ENCODE measurements at regions not wholly inside any gene's neighbourhood (a gene's known extent, or its start where the extent isn't known, plus 50 kb on each side); places are given as distances from the start of the nearest gene placed in this dataset.

GRCh38 chr5:6235726-6236125, 142.6 kb downstream of the MED10 start:
- Histone ChIP-seq H4K20me1 (ENCODE audit: control insufficient read depth, extremely low read depth, insufficient read depth, low read length) (no peaks in the 10 kb centered on the region), H3K27me3 (ENCODE audit: control insufficient read depth, extremely low read depth, insufficient read depth, low read length) (no peaks in the 10 kb centered on the region), H3K4me1 (ENCODE audit: control insufficient read depth, extremely low read depth, insufficient read depth, low read length) (peaks cover 6% of the 10 kb centered on the region), H2AFZ (ENCODE audit: control insufficient read depth, low read length) (no peak overlapping the region), H3K4me3 (ENCODE audit: control insufficient read depth in 2 of 3, extremely low read depth in 1 of 3, insufficient read depth in 2 of 3, low read depth in 1 of 3, low read length in 3 of 3) (no peak overlapping the region), H3K27ac (ENCODE audit: control insufficient read depth, insufficient read depth, low read length) (no peak overlapping the region), H3K9me1 (ENCODE audit: control insufficient read depth, extremely low read depth, insufficient read depth, low read length) (no peaks in the 10 kb centered on the region), H3K9ac (ENCODE audit: control insufficient read depth, extremely low read depth, insufficient read depth, low read length) (no peak overlapping the region), H3K79me2 (ENCODE audit: control insufficient read depth, insufficient read depth, low read length) (no peaks in the 10 kb centered on the region), H3K9me3 (ENCODE audit: control insufficient read depth, low read depth, low read length) (no peaks in the 10 kb centered on the region), H3K36me3 (ENCODE audit: control insufficient read depth in 2 of 2, extremely low read depth in 1 of 2, insufficient read depth in 2 of 2, low read length in 2 of 2) (no peaks in the 10 kb centered on the region), H3K4me2 (ENCODE audit: control insufficient read depth, extremely low read depth, insufficient read depth, low read depth, low read length) (no peak overlapping the region)
- FAIRE-seq (no peak), DNase-seq (ENCODE audit: low read depth, low spot score) (no peak)
- no peak for TF ChIP-seq EZH2 (IDR thresholded peaks at IDR 0.05; ENCODE audit: low read length)
- TF ChIP-seq CTCF (optimal IDR thresholded peaks at IDR 0.05 in 1 of 3, IDR thresholded peaks at IDR 0.05 in 1 of 3, conservative IDR thresholded peaks at IDR 0.05 in 1 of 3; ENCODE audit: extremely low read depth in 1 of 3, insufficient read depth in 2 of 3, low read length in 3 of 3): no peak
- dilution Hi-C loops (cut with MboI; ENCODE audit: extremely low pct_ligation_motif_present, low sequenced_read_pairs): no loop called here

- Histone ChIP-seq H3K27me3 (ENCODE audit: control insufficient read depth, extremely low read depth, insufficient read depth, low read length) (no peaks in the 10 kb centered on the region), H3K4me3 (ENCODE audit: control insufficient read depth in 2 of 3, extremely low read depth in 1 of 3, insufficient read depth in 2 of 3, low read depth in 1 of 3, low read length in 3 of 3) (no peak overlapping the region), H3K27ac (ENCODE audit: control insufficient read depth, insufficient read depth, low read length) (no peak overlapping the region), H3K79me2 (ENCODE audit: control insufficient read depth, insufficient read depth, low read length) (no peaks in the 10 kb centered on the region), H3K4me2 (ENCODE audit: control insufficient read depth, extremely low read depth, insufficient read depth, low read depth, low read length) (no peak overlapping the region), H2AFZ (ENCODE audit: control insufficient read depth, low read length) (no peak overlapping the region), H3K4me1 (ENCODE audit: control insufficient read depth, extremely low read depth, insufficient read depth, low read length) (no peaks in the 10 kb centered on the region), H3K36me3 (ENCODE audit: control insufficient read depth in 2 of 2, extremely low read depth in 1 of 2, insufficient read depth in 2 of 2, low read length in 2 of 2) (no peaks in the 10 kb centered on the region), H3K9me3 (ENCODE audit: control insufficient read depth, low read depth, low read length) (no peaks in the 10 kb centered on the region), H4K20me1 (ENCODE audit: control insufficient read depth, extremely low read depth, insufficient read depth, low read length) (no peaks in the 10 kb centered on the region), H3K9ac (ENCODE audit: control insufficient read depth, extremely low read depth, insufficient read depth, low read length) (no peak overlapping the region), H3K9me1 (ENCODE audit: control insufficient read depth, extremely low read depth, insufficient read depth, low read length) (no peaks in the 10 kb centered on the region)
- FAIRE-seq (no peak), DNase-seq (ENCODE audit: low read depth, low spot score) (no peak)
- dilution Hi-C loops (cut with MboI; ENCODE audit: extremely low pct_ligation_motif_present, low sequenced_read_pairs): no loop called here
- TF ChIP-seq EZH2 (IDR thresholded peaks at IDR 0.05; ENCODE audit: low read length): no peak
- TF ChIP-seq CTCF (optimal IDR thresholded peaks at IDR 0.05 in 1 of 3, IDR thresholded peaks at IDR 0.05 in 1 of 3, conservative IDR thresholded peaks at IDR 0.05 in 1 of 3; ENCODE audit: extremely low read depth in 1 of 3, insufficient read depth in 2 of 3, low read length in 3 of 3): no peak
These were observed 149.8 kb downstream of the MED10 start for GRCh38 chr5:6228257-6229250.

All from keratinocyte (primary cell).